GM18907 (cell line): ENCODE measurements at regions not wholly inside any gene's neighbourhood (a gene's known extent, or its start where the extent isn't known, plus 50 kb on each side); places are given as distances from the start of the nearest gene placed in this dataset.
"Not testable (repeated sequence)": the region's sequence is repeated elsewhere in the genome, so short reads cannot be mapped to it uniquely, and the experiment has no call there.

ENCODE experiments used
- ATAC-seq: cut with Tn5 transposase; IDR thresholded peaks from one replicate; pipeline ENCODE4 v1.9.1; 2021; ENCODE audit warnings: mild to moderate bottlenecking, moderate library complexity; ENCODE audit not compliant: unreplicated experiment

GRCh38 chrX:41033299-41033698 lies 51.9 kb upstream of the USP9X start:
- ATAC-seq: no peak

GRCh38 chrX:41034902-41035301 lies 50.3 kb upstream of the USP9X start:
- not testable (repeated sequence) for ATAC-seq
